GM21576 (cell line): ENCODE measurements at regions not wholly inside any gene's neighbourhood (a gene's known extent, or its start where the extent isn't known, plus 50 kb on each side); places are given as distances from the start of the nearest gene placed in this dataset.

Experiments used
- ATAC-seq: cut with Tn5 transposase; IDR thresholded peaks from one replicate; pipeline ENCODE4 v1.9.1; 2021; ENCODE audit warnings: mild to moderate bottlenecking, moderate library complexity; ENCODE audit not compliant: unreplicated experiment

GRCh38 chr13:34430294-34430693 is 511.8 kb upstream of the NBEA start:
- ATAC-seq = no peak

GRCh38 chr13:34431827-34432581 is 510.1 kb upstream of the NBEA start:
- ATAC-seq = no peak

GRCh38 chr13:34435338-34435737 is 506.7 kb upstream of the NBEA start:
- ATAC-seq = no peak

GRCh38 chr13:34437873-34438272 is 504.2 kb upstream of the NBEA start:
- no peak for ATAC-seq

- ATAC-seq = no peak
Observed at GRCh38 chr13:34452831-34453230, 489.2 kb upstream of the NBEA start.

GRCh38 chr13:34458756-34459715 is 483.0 kb upstream of the NBEA start:
- no peak for ATAC-seq

- no peak for ATAC-seq
Observed at GRCh38 chr13:34459856-34460255, 482.2 kb upstream of the NBEA start.

GRCh38 chr13:34462843-34463242 is 479.2 kb upstream of the NBEA start:
- no peak for ATAC-seq

- ATAC-seq = no peak
Observed at GRCh38 chr13:34464011-34464410, 478.1 kb upstream of the NBEA start.

GRCh38 chr13:34465423-34465922 is 476.6 kb upstream of the NBEA start:
- ATAC-seq = no peak

GRCh38 chr13:34466301-34466700 is 475.8 kb upstream of the NBEA start:
- no peak for ATAC-seq

GRCh38 chr13:34467450-34468083 is 474.5 kb upstream of the NBEA start:
- no peak for ATAC-seq

- ATAC-seq = no peak
Observed at GRCh38 chr13:34469196-34469986, 472.7 kb upstream of the NBEA start.

GRCh38 chr13:34474187-34474868 is 467.7 kb upstream of the NBEA start:
- no peak for ATAC-seq

GRCh38 chr13:34478376-34478775 is 463.7 kb upstream of the NBEA start:
- no peak for ATAC-seq

GRCh38 chr13:34502011-34502410 is 440.1 kb upstream of the NBEA start:
- ATAC-seq = no peak

GRCh38 chr13:34502621-34503020 is 439.4 kb upstream of the NBEA start:
- no peak for ATAC-seq

GRCh38 chr13:34506796-34507195 is 435.3 kb upstream of the NBEA start:
- ATAC-seq = no peak

GRCh38 chr13:34507630-34508029 is 434.4 kb upstream of the NBEA start:
- no peak for ATAC-seq

GRCh38 chr13:34512817-34513216 is 429.3 kb upstream of the NBEA start:
- no peak for ATAC-seq
